GM23338 (cell line): ENCODE measurements at regions not wholly inside any gene's neighbourhood (a gene's known extent, or its start where the extent isn't known, plus 50 kb on each side); places are given as distances from the start of the nearest gene placed in this dataset.

Source experiments
- ATAC-seq: fragments of 200-7000 bp; cut with Tn5 transposase; 3 replicates; pipeline ENCODE4 v1.9.1; 2020
- DNase-seq: peaks from one replicate; pipeline ENCODE4 v3.0.0-alpha.2; 2015; ENCODE audit warnings: low spot score
- H2AFZ ChIP-seq: fragments of 200-600 bp; sonication (generic); 2 replicates; pipeline ENCODE4 v1.8.0; 2016; ENCODE audit warnings: antibody characterized with exemption, mild to moderate bottlenecking, moderate library complexity
- H3F3A ChIP-seq: fragments of 200-600 bp; sonication (generic); replicated peaks from 2 replicates; pipeline ENCODE4 v1.8.0; 2017; ENCODE audit warnings: antibody characterized with exemption, mixed run types, low read depth
- H3K27ac ChIP-seq: fragments of 200-600 bp; sonication (generic); 2 replicates; pipeline ENCODE4 v1.6.1; 2016; ENCODE audit warnings: low read depth
- H3K27me3 ChIP-seq: fragments of 200-600 bp; sonication (generic); 2 replicates; pipeline ENCODE4 v1.8.0; 2016; ENCODE audit warnings: mild to moderate bottlenecking, mixed run types, moderate library complexity; ENCODE audit not compliant: insufficient read depth
- H3K36me3 ChIP-seq: fragments of 200-600 bp; sonication (generic); 2 replicates; pipeline ENCODE4 v1.8.0; 2016; ENCODE audit warnings: mild to moderate bottlenecking; ENCODE audit not compliant: insufficient read depth
- H3K4me1 ChIP-seq: fragments of 200-600 bp; sonication (generic); 2 replicates; pipeline ENCODE4 v1.8.0; 2016; ENCODE audit warnings: mild to moderate bottlenecking, moderate library complexity; ENCODE audit not compliant: insufficient read depth
- H3K4me2 ChIP-seq: fragments of 200-600 bp; sonication (generic); 2 replicates; pipeline ENCODE4 v1.7.1; 2017; ENCODE audit warnings: mixed run types
- H3K4me3 ChIP-seq: fragments of 200-600 bp; sonication (generic); 2 replicates; pipeline ENCODE4 v1.6.1; 2016; ENCODE audit warnings: mixed run types
- H3K79me2 ChIP-seq: fragments of 200-600 bp; sonication (generic); replicated peaks from 2 replicates; pipeline ENCODE4 v1.8.0; 2017; ENCODE audit warnings: mild to moderate bottlenecking; ENCODE audit not compliant: insufficient read depth
- H3K9me2 ChIP-seq: fragments of 200-600 bp; sonication (generic); 2 replicates; pipeline ENCODE4 v1.8.0; 2017; ENCODE audit not compliant: insufficient read depth
- H4K20me1 ChIP-seq: fragments of 200-600 bp; sonication (generic); replicated peaks from 2 replicates; pipeline ENCODE4 v1.8.0; 2017; ENCODE audit warnings: mild to moderate bottlenecking; ENCODE audit not compliant: insufficient read depth
- H3K27ac Mint-ChIP-seq: 2 replicates; pipeline ENCODE4 v1.8.0; 2020; ENCODE audit warnings: inconsistent platforms, mild to moderate bottlenecking, moderate library complexity, mixed read lengths
- H3K27me3 Mint-ChIP-seq: 3 replicates; pipeline ENCODE4 v1.8.0; 2022; ENCODE audit warnings: low read depth, mild to moderate bottlenecking, moderate library complexity, mixed read lengths, inconsistent platforms; ENCODE audit not compliant: insufficient read depth, poor library complexity
- H3K36me3 Mint-ChIP-seq: 3 replicates; pipeline ENCODE4 v1.8.0; 2021; ENCODE audit warnings: low read depth, mild to moderate bottlenecking, inconsistent platforms, moderate library complexity, mixed read lengths
- H3K4me1 Mint-ChIP-seq: 3 replicates; pipeline ENCODE4 v1.8.0; 2020; ENCODE audit warnings: mild to moderate bottlenecking, inconsistent platforms, mixed read lengths
- H3K4me3 Mint-ChIP-seq: 3 replicates; pipeline ENCODE4 v1.8.0; 2021; ENCODE audit warnings: moderate library complexity, mild to moderate bottlenecking, inconsistent platforms, mixed read lengths
- H3K9me3 Mint-ChIP-seq: 3 replicates; pipeline ENCODE4 v1.8.0; 2020; ENCODE audit warnings: moderate library complexity, mild to moderate bottlenecking, inconsistent platforms, mixed read lengths
- CREB1 ChIP-seq: fragments of 250-450 bp; sonication (Bioruptor Pico); IDR thresholded peaks from 2 replicates; pipeline ENCODE4 v1.5.0; 2020; ENCODE audit warnings: low read depth, mild to moderate bottlenecking, moderate library complexity
- CTCF ChIP-seq, 2 experiments: fragments of 200-600 bp in 1 of 2; sonication (generic) in 1 of 2; conservative IDR thresholded peaks; 2 replicates each; pipeline versions ENCODE4 v1.5.1 to v1.6.1; 2016 to 2017; ENCODE audit warnings: antibody characterized with exemption in 2 of 2, low read depth in 2 of 2, mild to moderate bottlenecking in 2 of 2, moderate library complexity in 1 of 2
- EZH2 ChIP-seq: fragments of 200-600 bp; sonication (generic); IDR thresholded peaks from one replicate; pipeline ENCODE4 v1.8.0; 2017; ENCODE audit warnings: antibody characterized with exemption, mild to moderate bottlenecking, low read depth; ENCODE audit not compliant: unreplicated experiment
- EZH2phosphoT487 ChIP-seq: fragments of 200-600 bp; sonication (generic); IDR thresholded peaks from one replicate; pipeline ENCODE4 v1.8.1; 2018; ENCODE audit warnings: antibody characterized with exemption; ENCODE audit not compliant: unreplicated experiment
- JUNB ChIP-seq: IDR thresholded peaks from one replicate; pipeline ENCODE4 v1.6.1; 2016; ENCODE audit warnings: antibody characterized with exemption; ENCODE audit not compliant: unreplicated experiment
- NANOG ChIP-seq: IDR thresholded peaks from 2 replicates; pipeline ENCODE4 v1.6.1; 2016; ENCODE audit warnings: antibody characterized with exemption, borderline replicate concordance
- POLR2AphosphoS5 ChIP-seq: IDR thresholded peaks from 2 replicates; pipeline ENCODE4 v1.6.1; 2016; ENCODE audit warnings: antibody characterized with exemption, low read depth
- STAT1 ChIP-seq: IDR thresholded peaks from one replicate; pipeline ENCODE4 v1.6.1; 2016; ENCODE audit warnings: antibody characterized with exemption; ENCODE audit not compliant: unreplicated experiment
- ZNF331 ChIP-seq: fragments of 250-450 bp; sonication (Bioruptor Pico); IDR thresholded peaks from 2 replicates; pipeline ENCODE4 v1.5.0; 2020; ENCODE audit warnings: low read depth, mild to moderate bottlenecking, moderate library complexity
- TF ChIP-seq, protein P1 (sequence below): fragments of 250-450 bp; sonication (Bioruptor Pico); IDR thresholded peaks from 2 replicates; pipeline ENCODE4 v1.5.0; 2020; ENCODE audit warnings: mild to moderate bottlenecking, moderate library complexity
- TF ChIP-seq, protein P2 (sequence below): IDR thresholded peaks from one replicate; pipeline ENCODE4 v1.6.1; 2018; ENCODE audit warnings: antibody characterized with exemption; ENCODE audit not compliant: unreplicated experiment
- TF ChIP-seq, protein P3 (sequence below): IDR thresholded peaks from 2 replicates; pipeline ENCODE4 v1.6.1; 2016; ENCODE audit warnings: antibody characterized with exemption

DNA sequence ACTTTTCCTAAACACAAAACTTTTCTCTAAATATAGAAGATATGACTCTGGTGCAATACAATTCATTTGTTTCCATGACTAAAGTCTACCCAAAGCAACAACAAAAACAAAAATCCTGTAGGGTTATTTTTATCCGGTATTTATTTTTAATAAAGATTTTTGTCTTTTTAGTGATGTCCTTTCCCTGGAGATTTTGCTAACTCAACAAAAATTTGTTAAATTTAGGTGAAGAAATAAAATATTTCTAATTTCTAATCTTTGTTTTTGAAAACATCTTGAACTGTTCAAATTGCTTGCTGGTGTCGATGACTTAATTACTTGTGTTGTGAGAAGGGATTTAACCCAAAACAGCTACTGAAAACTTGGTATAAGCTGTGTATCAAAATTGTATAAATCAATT is 741.8 kb downstream of the HDGFL1 start:
- Histone ChIP-seq H3K4me1 (no peaks in the 10 kb centered on the region), H3F3A (no peaks in the 10 kb centered on the region), H3K4me2 (no peak overlapping the region), H3K27ac (no peak overlapping the region), H3K4me3 (no peak overlapping the region), H4K20me1 (no peaks in the 10 kb centered on the region), H3K36me3 (no peaks in the 10 kb centered on the region), H2AFZ (no peak overlapping the region), H3K9me2 (0 out of 2 replicates have a peak, but pooled peaks cover 9% of the 10 kb centered on the region), H3K27me3 (no peaks in the 10 kb centered on the region), H3K79me2 (no peaks in the 10 kb centered on the region)
- ATAC-seq (no peak), DNase-seq (no peak)
- peaks cover 2% of the 10 kb centered on the region for H3K27me3 Mint-ChIP-seq
- H3K36me3 Mint-ChIP-seq = no peaks in the 10 kb centered on the region
- no peaks in the 10 kb centered on the region for H3K9me3 Mint-ChIP-seq
- no peak overlapping the region for H3K4me3 Mint-ChIP-seq
- no peak overlapping the region for H3K27ac Mint-ChIP-seq
- no peaks in the 10 kb centered on the region for H3K4me1 Mint-ChIP-seq
- TF ChIP-seq JUNB (no peak), CREB1 (no peak), POLR2AphosphoS5 (no peak), NANOG (no peak), STAT1 (no peak), ZNF331 (CRISPR knock-in tag) (no peak), EZH2phosphoT487 (no peak), CTCF (conservative IDR thresholded peaks at IDR 0.05; ENCODE audit: low read depth in 2 of 2) (no peak), EZH2 (no peak)
- TF ChIP-seq, protein P1, sequence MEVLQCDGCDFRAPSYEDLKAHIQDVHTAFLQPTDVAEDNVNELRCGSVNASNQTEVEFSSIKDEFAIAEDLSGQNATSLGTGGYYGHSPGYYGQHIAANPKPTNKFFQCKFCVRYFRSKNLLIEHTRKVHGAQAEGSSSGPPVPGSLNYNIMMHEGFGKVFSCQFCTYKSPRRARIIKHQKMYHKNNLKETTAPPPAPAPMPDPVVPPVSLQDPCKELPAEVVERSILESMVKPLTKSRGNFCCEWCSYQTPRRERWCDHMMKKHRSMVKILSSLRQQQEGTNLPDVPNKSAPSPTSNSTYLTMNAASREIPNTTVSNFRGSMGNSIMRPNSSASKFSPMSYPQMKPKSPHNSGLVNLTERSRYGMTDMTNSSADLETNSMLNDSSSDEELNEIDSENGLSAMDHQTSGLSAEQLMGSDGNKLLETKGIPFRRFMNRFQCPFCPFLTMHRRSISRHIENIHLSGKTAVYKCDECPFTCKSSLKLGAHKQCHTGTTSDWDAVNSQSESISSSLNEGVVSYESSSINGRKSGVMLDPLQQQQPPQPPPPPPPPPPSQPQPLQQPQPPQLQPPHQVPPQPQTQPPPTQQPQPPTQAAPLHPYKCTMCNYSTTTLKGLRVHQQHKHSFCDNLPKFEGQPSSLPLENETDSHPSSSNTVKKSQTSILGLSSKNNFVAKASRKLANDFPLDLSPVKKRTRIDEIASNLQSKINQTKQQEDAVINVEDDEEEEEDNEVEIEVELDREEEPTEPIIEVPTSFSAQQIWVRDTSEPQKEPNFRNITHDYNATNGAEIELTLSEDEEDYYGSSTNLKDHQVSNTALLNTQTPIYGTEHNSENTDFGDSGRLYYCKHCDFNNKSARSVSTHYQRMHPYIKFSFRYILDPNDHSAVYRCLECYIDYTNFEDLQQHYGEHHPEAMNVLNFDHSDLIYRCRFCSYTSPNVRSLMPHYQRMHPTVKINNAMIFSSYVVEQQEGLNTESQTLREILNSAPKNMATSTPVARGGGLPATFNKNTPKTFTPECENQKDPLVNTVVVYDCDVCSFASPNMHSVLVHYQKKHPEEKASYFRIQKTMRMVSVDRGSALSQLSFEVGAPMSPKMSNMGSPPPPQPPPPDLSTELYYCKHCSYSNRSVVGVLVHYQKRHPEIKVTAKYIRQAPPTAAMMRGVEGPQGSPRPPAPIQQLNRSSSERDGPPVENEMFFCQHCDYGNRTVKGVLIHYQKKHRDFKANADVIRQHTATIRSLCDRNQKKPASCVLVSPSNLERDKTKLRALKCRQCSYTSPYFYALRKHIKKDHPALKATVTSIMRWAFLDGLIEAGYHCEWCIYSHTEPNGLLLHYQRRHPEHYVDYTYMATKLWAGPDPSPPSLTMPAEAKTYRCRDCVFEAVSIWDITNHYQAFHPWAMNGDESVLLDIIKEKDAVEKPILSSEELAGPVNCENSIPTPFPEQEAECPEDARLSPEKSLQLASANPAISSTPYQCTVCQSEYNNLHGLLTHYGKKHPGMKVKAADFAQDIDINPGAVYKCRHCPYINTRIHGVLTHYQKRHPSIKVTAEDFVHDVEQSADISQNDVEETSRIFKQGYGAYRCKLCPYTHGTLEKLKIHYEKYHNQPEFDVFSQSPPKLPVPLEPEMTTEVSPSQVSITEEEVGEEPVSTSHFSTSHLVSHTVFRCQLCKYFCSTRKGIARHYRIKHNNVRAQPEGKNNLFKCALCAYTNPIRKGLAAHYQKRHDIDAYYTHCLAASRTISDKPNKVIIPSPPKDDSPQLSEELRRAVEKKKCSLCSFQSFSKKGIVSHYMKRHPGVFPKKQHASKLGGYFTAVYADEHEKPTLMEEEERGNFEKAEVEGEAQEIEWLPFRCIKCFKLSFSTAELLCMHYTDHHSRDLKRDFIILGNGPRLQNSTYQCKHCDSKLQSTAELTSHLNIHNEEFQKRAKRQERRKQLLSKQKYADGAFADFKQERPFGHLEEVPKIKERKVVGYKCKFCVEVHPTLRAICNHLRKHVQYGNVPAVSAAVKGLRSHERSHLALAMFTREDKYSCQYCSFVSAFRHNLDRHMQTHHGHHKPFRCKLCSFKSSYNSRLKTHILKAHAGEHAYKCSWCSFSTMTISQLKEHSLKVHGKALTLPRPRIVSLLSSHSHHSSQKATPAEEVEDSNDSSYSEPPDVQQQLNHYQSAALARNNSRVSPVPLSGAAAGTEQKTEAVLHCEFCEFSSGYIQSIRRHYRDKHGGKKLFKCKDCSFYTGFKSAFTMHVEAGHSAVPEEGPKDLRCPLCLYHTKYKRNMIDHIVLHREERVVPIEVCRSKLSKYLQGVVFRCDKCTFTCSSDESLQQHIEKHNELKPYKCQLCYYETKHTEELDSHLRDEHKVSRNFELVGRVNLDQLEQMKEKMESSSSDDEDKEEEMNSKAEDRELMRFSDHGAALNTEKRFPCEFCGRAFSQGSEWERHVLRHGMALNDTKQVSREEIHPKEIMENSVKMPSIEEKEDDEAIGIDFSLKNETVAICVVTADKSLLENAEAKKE (CRISPR knock-in tag) = no peak
- TF ChIP-seq, protein P2, sequence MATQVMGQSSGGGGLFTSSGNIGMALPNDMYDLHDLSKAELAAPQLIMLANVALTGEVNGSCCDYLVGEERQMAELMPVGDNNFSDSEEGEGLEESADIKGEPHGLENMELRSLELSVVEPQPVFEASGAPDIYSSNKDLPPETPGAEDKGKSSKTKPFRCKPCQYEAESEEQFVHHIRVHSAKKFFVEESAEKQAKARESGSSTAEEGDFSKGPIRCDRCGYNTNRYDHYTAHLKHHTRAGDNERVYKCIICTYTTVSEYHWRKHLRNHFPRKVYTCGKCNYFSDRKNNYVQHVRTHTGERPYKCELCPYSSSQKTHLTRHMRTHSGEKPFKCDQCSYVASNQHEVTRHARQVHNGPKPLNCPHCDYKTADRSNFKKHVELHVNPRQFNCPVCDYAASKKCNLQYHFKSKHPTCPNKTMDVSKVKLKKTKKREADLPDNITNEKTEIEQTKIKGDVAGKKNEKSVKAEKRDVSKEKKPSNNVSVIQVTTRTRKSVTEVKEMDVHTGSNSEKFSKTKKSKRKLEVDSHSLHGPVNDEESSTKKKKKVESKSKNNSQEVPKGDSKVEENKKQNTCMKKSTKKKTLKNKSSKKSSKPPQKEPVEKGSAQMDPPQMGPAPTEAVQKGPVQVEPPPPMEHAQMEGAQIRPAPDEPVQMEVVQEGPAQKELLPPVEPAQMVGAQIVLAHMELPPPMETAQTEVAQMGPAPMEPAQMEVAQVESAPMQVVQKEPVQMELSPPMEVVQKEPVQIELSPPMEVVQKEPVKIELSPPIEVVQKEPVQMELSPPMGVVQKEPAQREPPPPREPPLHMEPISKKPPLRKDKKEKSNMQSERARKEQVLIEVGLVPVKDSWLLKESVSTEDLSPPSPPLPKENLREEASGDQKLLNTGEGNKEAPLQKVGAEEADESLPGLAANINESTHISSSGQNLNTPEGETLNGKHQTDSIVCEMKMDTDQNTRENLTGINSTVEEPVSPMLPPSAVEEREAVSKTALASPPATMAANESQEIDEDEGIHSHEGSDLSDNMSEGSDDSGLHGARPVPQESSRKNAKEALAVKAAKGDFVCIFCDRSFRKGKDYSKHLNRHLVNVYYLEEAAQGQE = no peak
- TF ChIP-seq, protein P3, sequence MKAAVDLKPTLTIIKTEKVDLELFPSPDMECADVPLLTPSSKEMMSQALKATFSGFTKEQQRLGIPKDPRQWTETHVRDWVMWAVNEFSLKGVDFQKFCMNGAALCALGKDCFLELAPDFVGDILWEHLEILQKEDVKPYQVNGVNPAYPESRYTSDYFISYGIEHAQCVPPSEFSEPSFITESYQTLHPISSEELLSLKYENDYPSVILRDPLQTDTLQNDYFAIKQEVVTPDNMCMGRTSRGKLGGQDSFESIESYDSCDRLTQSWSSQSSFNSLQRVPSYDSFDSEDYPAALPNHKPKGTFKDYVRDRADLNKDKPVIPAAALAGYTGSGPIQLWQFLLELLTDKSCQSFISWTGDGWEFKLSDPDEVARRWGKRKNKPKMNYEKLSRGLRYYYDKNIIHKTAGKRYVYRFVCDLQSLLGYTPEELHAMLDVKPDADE = no peak
